Gastrocnemius medialis (tissue), 4 donors: ENCODE measurements at regions not wholly inside any gene's neighbourhood (a gene's known extent, or its start where the extent isn't known, plus 50 kb on each side); places are given as distances from the start of the nearest gene placed in this dataset.

Experiments
- ATAC-seq, 2 donors: fragments of 150-250 bp; one replicate each; pipeline ENCODE4 v1.9.1; 2016
- DNase-seq, 2 donors: peaks; one replicate each; pipeline ENCODE4 v3.0.0-alpha.2; 2019
- H3K27ac ChIP-seq, 4 donors: fragments of 200-600 bp; sonication (generic); 1 replicate in 1 of 4; 2 replicates in 3 of 4; pipeline ENCODE4 v1.5.1; 2016 to 2018; ENCODE audit warnings: mild to moderate bottlenecking in 2 of 4, moderate library complexity in 1 of 4
- H3K27me3 ChIP-seq, 3 donors: fragments of 200-600 bp; sonication (generic) in 2 of 3; 1 replicate in 1 of 3; 2 replicates in 2 of 3; pipeline versions ENCODE4 v1.5.1 to v1.6.0; 2016 to 2019; ENCODE audit warnings: mild to moderate bottlenecking in 1 of 3, moderate library complexity in 1 of 3
- H3K36me3 ChIP-seq, 2 donors: fragments of 200-600 bp; sonication (generic) in 1 of 2; one replicate each; pipeline ENCODE4 v1.5.1; 2017 to 2018
- H3K4me1 ChIP-seq, 2 donors: fragments of 200-600 bp; sonication (generic) in 1 of 2; one replicate each; pipeline ENCODE4 v1.5.1; 2016 to 2017; ENCODE audit warnings: mild to moderate bottlenecking in 2 of 2
- H3K4me3 ChIP-seq, 4 donors: fragments of 200-600 bp; sonication (generic) in 3 of 4; 1 replicate in 1 of 4; 2 replicates in 3 of 4; pipeline ENCODE4 v1.5.1; 2016 to 2019; ENCODE audit warnings: mild to moderate bottlenecking in 2 of 4
- H3K9me3 ChIP-seq, 3 donors: fragments of 200-600 bp; sonication (generic) in 2 of 3; 1 replicate in 1 of 3; 2 replicates in 2 of 3; pipeline ENCODE4 v1.5.1; 2016 to 2019
- CTCF ChIP-seq, 5 experiments: fragments of 450-650 bp in 3 of 5; fragments of 200-600 bp in 2 of 5; sonication (generic) in 2 of 5; IDR thresholded peaks in 4 of 5; conservative IDR thresholded peaks in 1 of 5; 1 replicate in 4 of 5; 2 replicates in 1 of 5; pipeline ENCODE4 v1.5.1; 2016 to 2019; ENCODE audit warnings: antibody characterized with exemption in 5 of 5, mild to moderate bottlenecking in 3 of 5, moderate library complexity in 3 of 5
- POLR2A ChIP-seq, 2 donors: fragments of 450-650 bp; IDR thresholded peaks; one replicate each; pipeline ENCODE4 v1.6.1; 2017; ENCODE audit warnings: antibody characterized with exemption in 2 of 2, mild to moderate bottlenecking in 2 of 2, moderate library complexity in 2 of 2
- in situ Hi-C, 4 donors: fragments of 200-750 bp; cut with MboI; loops; one replicate each; pipeline versions ENCODE4 v1.15.0 to v1.8.0; 2017; ENCODE audit warnings: low sequenced_read_pairs in 4 of 4
- intact Hi-C: fragments of 100-400 bp; cut with DNase I; formaldehyde crosslinking; loops from one replicate; pipeline ENCODE4 v1.15.1; 2023; ENCODE audit warnings: low total_unique reads

DNA sequence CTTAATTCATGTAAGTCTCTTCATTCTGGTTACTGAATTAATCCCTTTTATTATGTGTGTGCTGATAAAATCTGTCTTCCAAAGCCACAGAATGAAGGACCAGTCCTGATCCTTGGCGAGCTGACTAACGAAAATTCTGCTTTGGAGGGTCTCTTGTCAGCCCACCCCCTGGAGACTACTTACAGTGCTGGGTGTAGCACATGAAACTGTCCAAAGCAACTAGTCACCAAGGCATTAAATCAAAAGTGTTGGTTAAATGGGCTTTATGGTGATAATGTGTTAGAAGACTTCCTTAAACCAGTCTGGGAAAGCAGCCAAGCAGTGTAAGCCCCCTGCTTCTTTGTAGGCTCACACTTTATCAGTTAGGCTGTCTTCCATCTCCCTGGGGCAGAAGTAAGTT is 420.2 kb downstream of the SUCLG1 start:
- intact Hi-C loops = no loop called here
- Histone ChIP-seq H3K36me3 (no peaks in the 10 kb centered on the region), H3K27me3 (no peaks in the 10 kb centered on the region), H3K27ac (no peak overlapping the region), H3K4me1 (no peaks in the 10 kb centered on the region), H3K9me3 (no peaks in the 10 kb centered on the region), H3K4me3 (no peak overlapping the region)
- no peak for TF ChIP-seq POLR2A (IDR thresholded peaks at IDR 0.05)
- TF ChIP-seq CTCF (IDR thresholded peaks at IDR 0.05 in 4 of 5, conservative IDR thresholded peaks at IDR 0.05 in 1 of 5) = no peak
- in situ Hi-C loops = no loop called here
- DNase-seq (no peak), ATAC-seq (no peak)

GRCh38 chr2:84033347-84033974 is 425.6 kb downstream of the SUCLG1 start:
- DNase-seq = no peak
- in situ Hi-C loops = no loop called here

GRCh38 chr2:84031312-84032050 is 427.6 kb downstream of the SUCLG1 start:
- no peak for TF ChIP-seq CTCF (IDR thresholded peaks at IDR 0.05 in 4 of 5, conservative IDR thresholded peaks at IDR 0.05 in 1 of 5)
- no peak for TF ChIP-seq POLR2A (IDR thresholded peaks at IDR 0.05)
- H3K36me3 ChIP-seq = no peaks in the 10 kb centered on the region
- in situ Hi-C loops (no loop called here), intact Hi-C loops (no loop called here)
- H3K27ac ChIP-seq = no peak overlapping the region
- H3K4me1 ChIP-seq = no peaks in the 10 kb centered on the region
- DNase-seq (no peak), ATAC-seq (peak in 1 of 2 donors; percentile 62)
- no peaks in the 10 kb centered on the region for H3K9me3 ChIP-seq
- H3K4me3 ChIP-seq = no peak overlapping the region
- H3K27me3 ChIP-seq = no peaks in the 10 kb centered on the region

More at GRCh38 chr2:84033347-84033974, 425.6 kb downstream of the SUCLG1 start:
- Histone ChIP-seq H3K36me3 (no peaks in the 10 kb centered on the region), H3K27ac (no peak overlapping the region), H3K27me3 (no peaks in the 10 kb centered on the region), H3K4me1 (no peaks in the 10 kb centered on the region), H3K4me3 (no peak overlapping the region), H3K9me3 (no peaks in the 10 kb centered on the region)
- intact Hi-C loops = no loop called here
- no peak for TF ChIP-seq POLR2A (IDR thresholded peaks at IDR 0.05)
- no peak for TF ChIP-seq CTCF (IDR thresholded peaks at IDR 0.05 in 4 of 5, conservative IDR thresholded peaks at IDR 0.05 in 1 of 5)
- no peak for ATAC-seq

DNA sequence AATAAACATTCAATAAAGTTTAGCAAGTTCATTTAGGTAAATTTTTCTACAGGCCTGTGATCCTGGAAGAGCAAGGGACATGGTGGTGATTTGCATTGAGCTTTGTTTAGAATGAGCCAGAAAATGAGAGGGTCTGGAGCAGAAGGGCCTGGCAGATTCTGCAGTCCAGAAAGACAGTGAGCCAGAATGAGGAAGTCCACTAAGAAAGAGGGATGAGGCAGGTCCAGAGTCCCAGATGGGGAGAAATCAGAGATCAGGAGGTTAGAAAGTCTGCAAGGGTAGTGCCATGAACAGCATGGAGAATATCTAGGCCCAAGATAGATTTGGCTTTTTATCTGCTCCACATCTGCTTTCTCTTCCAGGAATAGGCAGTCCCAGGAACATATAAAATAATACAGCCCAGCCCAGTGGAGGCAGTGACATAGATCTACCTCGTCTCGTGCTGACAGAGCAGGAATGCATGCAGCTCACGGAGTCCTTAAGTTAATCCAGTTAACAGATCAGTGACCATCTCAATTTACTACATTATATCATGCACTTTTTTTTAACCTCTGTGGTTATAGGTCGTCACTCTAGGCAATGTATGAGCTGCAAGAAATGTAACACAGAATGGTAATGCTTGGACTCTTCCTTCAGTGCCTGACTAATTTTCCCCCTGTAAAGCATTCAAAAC is 429.0 kb downstream of the SUCLG1 start:
- DNase-seq = no peak
- no peaks in the 10 kb centered on the region for H3K36me3 ChIP-seq
- H3K27me3 ChIP-seq = no peaks in the 10 kb centered on the region
- in situ Hi-C loops (no loop called here), intact Hi-C loops (loop anchor here (10.0 kb wide), 1 partner anchor 285 kb away; no protein-coding TSS in a partner anchor)
- H3K27ac ChIP-seq = no peak overlapping the region
- TF ChIP-seq CTCF (IDR thresholded peaks at IDR 0.05 in 4 of 5, conservative IDR thresholded peaks at IDR 0.05 in 1 of 5) (no peak), POLR2A (IDR thresholded peaks at IDR 0.05) (no peak)
- H3K4me1 ChIP-seq = no peaks in the 10 kb centered on the region
- no peak for ATAC-seq
- H3K4me3 ChIP-seq = no peak overlapping the region
- H3K9me3 ChIP-seq = no peaks in the 10 kb centered on the region
